ENCODE measurements at regions not wholly inside any gene's neighbourhood (a gene's known extent, or its start where the extent isn't known, plus 50 kb on each side); places are given as distances from the start of the nearest gene placed in this dataset.
"Not testable (repeated sequence)": the region's sequence is repeated elsewhere in the genome, so short reads cannot be mapped to it uniquely, and the experiment has no call there.

DNA sequence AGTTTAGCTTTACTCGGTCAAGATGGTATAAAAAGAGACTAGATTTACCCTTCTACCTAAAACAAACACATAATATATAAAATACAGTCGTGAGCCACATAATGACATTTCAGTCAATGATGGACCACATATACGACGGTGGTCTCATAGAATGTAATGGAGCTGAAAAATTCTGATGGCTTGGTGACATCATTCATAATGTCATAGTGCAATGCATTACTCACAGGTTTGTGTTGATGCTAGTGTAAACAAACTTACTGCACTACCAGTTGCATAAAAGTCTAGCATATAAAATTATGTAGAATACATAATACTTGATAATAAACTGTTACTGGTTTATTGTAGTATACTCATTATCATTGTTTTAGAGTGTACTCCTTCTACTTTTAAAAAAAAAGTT lies 115.9 kb upstream of the GDNF start:
- H3K4me1 ChIP-seq (replicated peaks in 1 of 2), result no peaks in the 10 kb centered on the region
- ATAC-seq (replicated peaks in 6 of 8), result no peak
- no peak overlapping the region for H3K4me3 ChIP-seq
- H3K27ac ChIP-seq, result no peak overlapping the region
- 60 to 100% (median 85%) methylated on average over 1 to 4 of the region's 4 CpGs; no CpG with 5 or more reads in 2 of the 10 experiments for WGBS, 10 experiments
- in situ Hi-C loops (cut with MboI; ENCODE audit: low pct_unique_long_range_greater_than_20kb in 2 of 9, low sequenced_read_pairs in 9 of 9, unreplicated experiment in 9 of 9), result no loop called here

- in situ Hi-C loops (cut with MboI; ENCODE audit: low pct_unique_long_range_greater_than_20kb in 2 of 9, low sequenced_read_pairs in 9 of 9, unreplicated experiment in 9 of 9), result no loop called here
- Histone ChIP-seq H3K4me1 (replicated peaks in 1 of 2) (no peaks in the 10 kb centered on the region), H3K27ac (no peak overlapping the region), H3K4me3 (no peak overlapping the region)
- ATAC-seq (replicated peaks in 6 of 8), result no peak
Observed at GRCh38 chr5:37954561-37954960, 114.7 kb upstream of the GDNF start.

DNA sequence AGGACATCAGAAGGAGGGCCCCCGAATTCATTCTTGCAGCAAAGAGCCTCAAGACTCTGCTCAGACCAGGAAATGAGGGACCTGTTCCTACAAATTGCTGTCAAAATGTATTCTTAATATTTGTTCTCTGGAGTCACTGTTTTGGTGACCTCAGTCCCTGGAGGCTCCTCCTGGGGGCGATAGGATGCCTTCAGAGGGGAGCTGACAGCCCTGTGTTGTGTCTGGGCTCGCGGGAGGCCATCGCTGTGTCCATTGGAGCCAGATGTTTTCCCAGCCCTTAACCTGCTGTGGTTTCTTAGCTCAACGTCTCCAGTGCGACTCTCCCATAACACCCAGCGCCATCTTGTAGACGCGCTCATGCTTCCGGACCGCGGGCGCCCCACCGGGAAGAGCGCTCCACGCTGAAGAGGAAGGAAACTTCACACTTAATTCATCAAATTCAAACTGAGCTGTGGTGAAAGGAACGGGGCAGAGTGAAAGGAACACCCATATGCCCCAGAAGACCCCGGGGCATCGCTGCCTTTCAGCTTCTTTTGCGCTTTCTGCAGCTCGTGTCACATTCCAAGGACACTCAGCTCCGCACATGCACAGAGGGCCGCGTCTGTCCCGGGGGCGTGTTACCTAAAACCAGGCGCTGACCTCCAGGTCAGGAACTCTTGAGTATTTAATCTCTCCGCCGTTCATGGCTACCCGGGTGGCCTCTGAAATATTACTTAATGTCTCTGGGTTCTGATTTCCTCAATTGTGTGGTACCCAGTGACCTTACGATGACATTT lies 112.3 kb upstream of the GDNF start:
- no peak for ATAC-seq (replicated peaks in 6 of 8)
- 40 to 100% (median 86%) methylated on average over 1 to 12 of the region's 32 CpGs; no CpG with 5 or more reads in 2 of the 10 experiments for WGBS, 10 experiments
- in situ Hi-C loops (cut with MboI; ENCODE audit: low pct_unique_long_range_greater_than_20kb in 2 of 9, low sequenced_read_pairs in 9 of 9, unreplicated experiment in 9 of 9), result no loop called here
- H3K4me1 ChIP-seq (replicated peaks in 1 of 2), result no peaks in the 10 kb centered on the region
- H3K4me3 ChIP-seq, result no peak overlapping the region
- no peak overlapping the region for H3K27ac ChIP-seq

- H3K4me1 ChIP-seq (replicated peaks in 1 of 2), result no peaks in the 10 kb centered on the region
- H3K27ac ChIP-seq, result no peak overlapping the region
- 67 to 100% (median 75%) methylated on average over 1 of the region's 1 CpG; no CpG with 5 or more reads in 5 of the 10 experiments for WGBS, 10 experiments
- no peak overlapping the region for H3K4me3 ChIP-seq
- in situ Hi-C loops (cut with MboI; ENCODE audit: low pct_unique_long_range_greater_than_20kb in 2 of 9, low sequenced_read_pairs in 9 of 9, unreplicated experiment in 9 of 9), result no loop called here
- peak in 1 of 8 experiments; percentile 30 for ATAC-seq (replicated peaks in 6 of 8)
Observed at GRCh38 chr5:37950436-37950835, 110.6 kb upstream of the GDNF start.

- H3K4me1 ChIP-seq (replicated peaks in 1 of 2), result no peaks in the 10 kb centered on the region
- 60 to 86% (median 83%) methylated on average over 1 of the region's 1 CpG; no CpG with 5 or more reads in 7 of the 10 experiments for WGBS, 10 experiments
- in situ Hi-C loops (cut with MboI; ENCODE audit: low pct_unique_long_range_greater_than_20kb in 2 of 9, low sequenced_read_pairs in 9 of 9, unreplicated experiment in 9 of 9), result no loop called here
Observed at GRCh38 chr5:37945446-37945845, 105.6 kb upstream of the GDNF start.

GRCh38 chr5:37943136-37943535 lies 103.3 kb upstream of the GDNF start:
- WGBS, 10 experiments, result no CpG with 5 or more reads among the region's 2 CpGs
- H3K4me1 ChIP-seq (replicated peaks in 1 of 2); ATAC-seq (replicated peaks in 6 of 8); in situ Hi-C loops (cut with MboI; ENCODE audit: low pct_unique_long_range_greater_than_20kb in 2 of 9, low sequenced_read_pairs in 9 of 9, unreplicated experiment in 9 of 9); H3K27ac ChIP-seq; H3K4me3 ChIP-seq: not testable (repeated sequence)

More at GRCh38 chr5:37945446-37945845, 105.6 kb upstream of the GDNF start:
- Histone ChIP-seq H3K27ac (no peak overlapping the region), H3K4me3 (no peak overlapping the region)
- ATAC-seq (replicated peaks in 6 of 8), result no peak

GRCh38 chr5:37940931-37941623 lies 101.2 kb upstream of the GDNF start:
- in situ Hi-C loops (cut with MboI; ENCODE audit: low pct_unique_long_range_greater_than_20kb in 2 of 9, low sequenced_read_pairs in 9 of 9, unreplicated experiment in 9 of 9), result no loop called here
- WGBS, 10 experiments, result 0 to 100% (median 72%) methylated on average over 1 to 4 of the region's 4 CpGs
- peak in 3 of 8 experiments; percentile 72 to 87 (median 85) for ATAC-seq (replicated peaks in 6 of 8)
- H3K4me1 ChIP-seq (replicated peaks in 1 of 2), result no peaks in the 10 kb centered on the region
- H3K4me3 ChIP-seq, result no peak overlapping the region
- H3K27ac ChIP-seq, result no peak overlapping the region

DNA sequence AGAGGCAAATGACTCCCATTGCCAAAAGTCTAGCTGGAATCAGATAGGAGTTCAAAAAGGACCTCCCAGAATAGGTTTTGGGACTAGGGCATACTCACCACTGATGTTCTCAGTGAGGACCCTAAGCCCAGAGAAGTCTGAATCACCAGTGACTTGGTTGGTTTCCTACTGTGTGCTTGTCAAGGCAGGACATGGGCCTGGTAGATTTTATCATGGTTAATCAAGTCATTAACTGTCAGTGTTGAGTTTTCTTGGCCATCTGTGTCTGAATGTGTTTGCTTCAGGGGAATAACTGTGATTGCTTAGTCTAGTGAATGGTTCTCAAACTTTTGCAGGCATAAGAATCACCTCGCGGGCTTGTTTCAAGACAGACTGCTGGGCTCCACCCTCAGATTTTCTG lies 99.0 kb upstream of the GDNF start:
- Histone ChIP-seq H3K4me1 (replicated peaks in 1 of 2) (no peaks in the 10 kb centered on the region), H3K4me3 (no peak overlapping the region), H3K27ac (no peak overlapping the region)
- 94 to 100% (median 100%) methylated on average over 2 of the region's 2 CpGs; no CpG with 5 or more reads in 4 of the 10 experiments for whole genome bisulfite sequencing, 10 experiments
- ATAC-seq (replicated peaks in 6 of 8), result no peak
- in situ Hi-C loops (cut with MboI; ENCODE audit: low pct_unique_long_range_greater_than_20kb in 2 of 9, low sequenced_read_pairs in 9 of 9, unreplicated experiment in 9 of 9), result no loop called here

DNA sequence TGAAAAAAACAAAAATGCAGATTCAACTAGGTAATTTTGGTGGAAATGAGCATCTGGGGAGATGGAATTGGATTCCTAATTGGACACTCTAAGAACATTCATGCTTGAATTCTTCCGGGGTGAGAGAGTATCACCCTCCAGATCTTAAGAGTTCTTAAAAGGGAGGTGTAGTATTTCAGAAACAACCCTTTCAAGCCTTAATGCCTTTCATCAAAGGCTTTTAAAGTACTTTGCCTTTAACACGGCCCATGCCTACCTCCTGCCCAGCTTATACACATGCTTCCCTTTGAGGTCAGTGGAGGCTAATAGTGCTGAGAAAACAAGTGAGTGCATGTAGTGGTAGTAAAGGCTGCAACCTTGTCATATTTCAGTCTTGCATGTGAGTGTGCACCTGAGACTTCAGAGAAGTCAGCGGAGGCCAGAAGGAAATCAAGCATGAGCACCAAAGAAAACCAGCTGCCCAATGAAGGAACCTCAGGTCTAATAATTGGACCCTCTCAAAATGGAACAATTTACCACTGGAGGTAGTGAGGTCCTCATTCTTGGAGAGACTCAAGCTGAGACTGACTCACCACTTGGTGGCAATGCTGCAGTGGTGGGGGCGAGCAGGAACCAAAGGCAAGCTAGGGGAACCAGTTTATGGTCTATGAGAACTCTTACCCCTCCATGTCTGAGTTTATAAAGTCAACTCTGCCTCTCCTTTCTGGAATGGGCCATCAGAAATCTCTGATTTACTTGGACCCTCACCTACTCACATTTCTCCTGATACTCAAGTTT lies 98.4 kb upstream of the GDNF start:
- Histone ChIP-seq H3K27ac (no peak overlapping the region), H3K4me1 (replicated peaks in 1 of 2) (no peaks in the 10 kb centered on the region), H3K4me3 (no peak overlapping the region)
- 33 to 87% (median 63%) methylated on average over 1 to 4 of the region's 4 CpGs for WGBS, 10 experiments
- in situ Hi-C loops (cut with MboI; ENCODE audit: low pct_unique_long_range_greater_than_20kb in 2 of 9, low sequenced_read_pairs in 9 of 9, unreplicated experiment in 9 of 9), result no loop called here
- ATAC-seq (replicated peaks in 6 of 8), result no peak

DNA sequence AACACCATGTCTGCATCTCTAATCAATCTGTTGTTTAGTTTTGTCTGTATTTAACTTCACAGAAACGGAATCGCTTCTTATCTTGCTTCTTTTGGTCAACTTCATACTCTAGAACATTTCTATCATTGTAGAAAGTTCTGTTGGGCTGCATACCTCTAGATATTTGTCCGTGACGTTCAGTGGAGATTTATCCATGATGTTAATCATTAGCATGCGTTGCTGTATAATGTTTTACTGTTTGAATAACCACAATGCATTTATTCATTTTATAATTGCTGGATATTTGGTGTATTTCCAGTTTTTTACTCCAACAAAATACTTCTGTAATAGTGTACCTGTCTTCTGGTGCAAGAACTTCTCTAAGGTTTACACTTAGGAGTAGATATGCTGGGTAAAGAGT lies 96.2 kb upstream of the GDNF start:
- in situ Hi-C loops (cut with MboI; ENCODE audit: low pct_unique_long_range_greater_than_20kb in 2 of 9, low sequenced_read_pairs in 9 of 9, unreplicated experiment in 9 of 9), result no loop called here
- Histone ChIP-seq H3K27ac (no peak overlapping the region), H3K4me3 (no peak overlapping the region), H3K4me1 (replicated peaks in 1 of 2) (no peaks in the 10 kb centered on the region)
- no peak for ATAC-seq (replicated peaks in 6 of 8)
- 4 to 95% (median 76%) methylated on average over 2 to 5 of the region's 5 CpGs; no CpG with 5 or more reads in 1 of the 10 experiments for WGBS, 10 experiments

GRCh38 chr5:37933576-37933975 lies 93.7 kb upstream of the GDNF start:
- in situ Hi-C loops (cut with MboI; ENCODE audit: low pct_unique_long_range_greater_than_20kb in 2 of 9, low sequenced_read_pairs in 9 of 9, unreplicated experiment in 9 of 9), result no loop called here
- WGBS, 10 experiments, result 33 to 83% (median 51%) methylated on average over 1 to 7 of the region's 7 CpGs
- H3K27ac ChIP-seq, result no peak overlapping the region
- ATAC-seq (replicated peaks in 6 of 8), result no peak
- no peaks in the 10 kb centered on the region for H3K4me1 ChIP-seq (replicated peaks in 1 of 2)
- H3K4me3 ChIP-seq, result no peak overlapping the region

GRCh38 chr5:37932450-37932849 lies 92.6 kb upstream of the GDNF start:
- in situ Hi-C loops (cut with MboI; ENCODE audit: low pct_unique_long_range_greater_than_20kb in 2 of 9, low sequenced_read_pairs in 9 of 9, unreplicated experiment in 9 of 9), result no loop called here
- 0 to 100% (median 92%) methylated on average over 1 to 3 of the region's 3 CpGs for WGBS, 10 experiments
- H3K4me3 ChIP-seq, result no peak overlapping the region
- H3K27ac ChIP-seq, result no peak overlapping the region
- no peak for ATAC-seq (replicated peaks in 6 of 8)
- H3K4me1 ChIP-seq (replicated peaks in 1 of 2), result no peaks in the 10 kb centered on the region

DNA sequence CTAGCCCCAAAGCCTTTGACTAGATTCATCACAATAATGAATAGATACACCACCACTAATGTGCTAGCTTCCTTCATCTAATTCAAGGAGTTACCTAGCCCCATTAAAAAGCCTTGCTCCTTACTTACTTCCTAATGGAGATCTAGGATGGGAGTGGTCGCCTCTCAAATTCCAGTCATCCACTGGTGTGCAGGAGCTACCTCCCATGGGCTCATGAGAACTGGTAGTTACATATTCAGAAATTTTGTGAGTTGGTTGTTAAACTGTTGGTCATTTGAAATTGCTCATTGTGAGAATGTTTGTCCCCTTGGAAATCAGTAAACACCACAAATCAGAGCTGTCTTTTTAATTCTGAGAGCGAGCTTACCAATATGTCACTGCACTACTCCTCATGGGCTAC lies 91.7 kb upstream of the GDNF start:
- peak in 2 of 8 experiments; percentile 74 to 81 for ATAC-seq (replicated peaks in 6 of 8)
- Histone ChIP-seq H3K4me3 (no peak overlapping the region), H3K4me1 (replicated peaks in 1 of 2) (no peaks in the 10 kb centered on the region), H3K27ac (no peak overlapping the region)
- in situ Hi-C loops (cut with MboI; ENCODE audit: low pct_unique_long_range_greater_than_20kb in 2 of 9, low sequenced_read_pairs in 9 of 9, unreplicated experiment in 9 of 9), result no loop called here
- 71 to 100% (median 88%) methylated on average over 2 of the region's 2 CpGs; no CpG with 5 or more reads in 4 of the 10 experiments for WGBS, 10 experiments
